B cell (primary cell): ENCODE measurements at regions not wholly inside any gene's neighbourhood (a gene's known extent, or its start where the extent isn't known, plus 50 kb on each side); places are given as distances from the start of the nearest gene placed in this dataset.

ENCODE experiments used
- EZH2 ChIP-seq: IDR thresholded peaks from 2 replicates; pipeline ENCODE4 v1.6.1; 2012; ENCODE audit warnings: borderline replicate concordance, low read depth, mild to moderate bottlenecking, moderate library complexity, low read length; ENCODE audit not compliant: insufficient read depth, poor library complexity, severe bottlenecking
- TF ChIP-seq, protein P1 (sequence below): fragments of 200-600 bp; IDR thresholded peaks from one replicate; pipeline ENCODE4 v1.8.0; 2022; ENCODE audit warnings: antibody characterized with exemption, mild to moderate bottlenecking

DNA sequence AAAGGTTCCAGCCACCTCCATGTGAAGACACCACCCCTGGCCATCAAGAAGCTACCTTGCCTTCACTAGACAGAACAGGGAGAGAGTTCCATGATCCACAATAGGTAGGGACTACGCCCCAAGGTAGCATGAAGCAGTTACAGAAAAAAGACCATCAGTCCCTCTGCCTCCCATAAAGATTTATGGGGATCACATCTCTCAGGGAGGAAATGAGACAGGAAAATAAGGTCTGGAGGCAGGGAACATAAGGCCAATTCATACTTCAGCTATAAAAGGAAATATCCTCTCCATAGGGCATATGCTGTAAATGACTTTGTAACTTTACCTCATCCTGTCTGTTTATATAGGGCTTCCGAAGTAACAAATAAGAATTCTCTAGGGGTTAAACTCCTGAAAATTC lies 129.4 kb downstream of the OR2B2 start:
- TF ChIP-seq, protein P1, sequence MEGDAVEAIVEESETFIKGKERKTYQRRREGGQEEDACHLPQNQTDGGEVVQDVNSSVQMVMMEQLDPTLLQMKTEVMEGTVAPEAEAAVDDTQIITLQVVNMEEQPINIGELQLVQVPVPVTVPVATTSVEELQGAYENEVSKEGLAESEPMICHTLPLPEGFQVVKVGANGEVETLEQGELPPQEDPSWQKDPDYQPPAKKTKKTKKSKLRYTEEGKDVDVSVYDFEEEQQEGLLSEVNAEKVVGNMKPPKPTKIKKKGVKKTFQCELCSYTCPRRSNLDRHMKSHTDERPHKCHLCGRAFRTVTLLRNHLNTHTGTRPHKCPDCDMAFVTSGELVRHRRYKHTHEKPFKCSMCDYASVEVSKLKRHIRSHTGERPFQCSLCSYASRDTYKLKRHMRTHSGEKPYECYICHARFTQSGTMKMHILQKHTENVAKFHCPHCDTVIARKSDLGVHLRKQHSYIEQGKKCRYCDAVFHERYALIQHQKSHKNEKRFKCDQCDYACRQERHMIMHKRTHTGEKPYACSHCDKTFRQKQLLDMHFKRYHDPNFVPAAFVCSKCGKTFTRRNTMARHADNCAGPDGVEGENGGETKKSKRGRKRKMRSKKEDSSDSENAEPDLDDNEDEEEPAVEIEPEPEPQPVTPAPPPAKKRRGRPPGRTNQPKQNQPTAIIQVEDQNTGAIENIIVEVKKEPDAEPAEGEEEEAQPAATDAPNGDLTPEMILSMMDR = no peak
- TF ChIP-seq EZH2 = no peak
